HG02870 (cell line): ENCODE measurements at regions not wholly inside any gene's neighbourhood (a gene's known extent, or its start where the extent isn't known, plus 50 kb on each side); places are given as distances from the start of the nearest gene placed in this dataset.
"Not testable (repeated sequence)": the region's sequence is repeated elsewhere in the genome, so short reads cannot be mapped to it uniquely, and the experiment has no call there.

ENCODE experiments used
- ATAC-seq: cut with Tn5 transposase; IDR thresholded peaks from one replicate; pipeline ENCODE4 v1.9.1; 2021; ENCODE audit warnings: mild to moderate bottlenecking, moderate library complexity; ENCODE audit not compliant: unreplicated experiment

DNA sequence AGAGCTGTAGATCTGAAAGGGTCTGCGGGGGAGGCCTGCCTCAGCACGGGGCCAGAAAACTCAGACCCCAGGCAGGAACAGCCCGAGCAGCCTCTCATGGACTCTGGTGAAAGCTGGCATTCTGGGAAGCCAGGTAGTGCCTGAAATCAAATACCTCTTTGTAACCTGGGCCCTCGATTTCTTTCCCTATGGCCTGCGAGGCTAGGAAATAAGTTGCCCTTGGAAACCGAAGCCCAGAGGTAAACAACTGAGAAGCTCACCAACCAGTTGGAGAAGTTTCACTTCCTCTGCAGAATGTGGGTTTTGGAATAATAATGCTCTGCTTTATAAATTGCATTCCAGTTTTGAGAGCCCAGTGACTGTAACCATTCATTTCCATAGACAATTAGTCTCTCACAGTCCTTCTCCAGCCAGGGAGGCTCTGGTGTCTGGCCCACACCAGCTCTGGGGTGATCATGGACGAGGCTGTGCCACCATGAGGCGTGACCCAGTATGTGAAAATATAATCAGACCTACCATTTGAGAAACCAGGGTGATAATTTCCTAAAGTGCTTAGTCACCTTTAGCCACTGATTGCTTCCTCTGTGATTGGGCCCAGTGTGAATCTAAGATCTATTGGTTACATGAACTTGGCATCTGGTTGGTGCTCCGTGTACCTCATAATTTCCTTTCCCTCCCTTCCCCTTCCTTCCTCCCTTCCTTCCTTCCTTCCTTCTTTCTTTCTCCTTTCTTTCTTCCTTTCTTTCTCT is 133.1 kb upstream of the PELI1 start:
- no peak for ATAC-seq

DNA sequence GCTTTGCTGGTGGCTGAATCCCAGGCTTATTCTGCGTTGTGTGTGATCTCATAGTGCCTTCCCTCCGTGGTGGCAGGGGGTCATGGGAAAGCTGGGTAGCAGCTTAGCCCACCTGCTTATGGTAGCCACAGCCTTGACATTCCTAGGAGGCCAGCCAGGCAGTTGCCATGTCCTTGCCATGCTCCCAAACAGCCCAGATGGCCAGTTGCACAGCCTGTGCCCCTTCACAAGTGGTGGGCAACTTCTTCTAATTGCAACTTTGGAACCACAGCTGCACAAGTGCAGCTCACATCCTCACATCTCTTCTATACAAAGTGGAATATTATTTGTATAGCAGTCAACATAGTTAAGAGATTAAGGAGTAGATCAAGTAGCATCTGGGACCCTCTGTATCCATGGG is 136.6 kb upstream of the PELI1 start:
- ATAC-seq = not testable (repeated sequence)

DNA sequence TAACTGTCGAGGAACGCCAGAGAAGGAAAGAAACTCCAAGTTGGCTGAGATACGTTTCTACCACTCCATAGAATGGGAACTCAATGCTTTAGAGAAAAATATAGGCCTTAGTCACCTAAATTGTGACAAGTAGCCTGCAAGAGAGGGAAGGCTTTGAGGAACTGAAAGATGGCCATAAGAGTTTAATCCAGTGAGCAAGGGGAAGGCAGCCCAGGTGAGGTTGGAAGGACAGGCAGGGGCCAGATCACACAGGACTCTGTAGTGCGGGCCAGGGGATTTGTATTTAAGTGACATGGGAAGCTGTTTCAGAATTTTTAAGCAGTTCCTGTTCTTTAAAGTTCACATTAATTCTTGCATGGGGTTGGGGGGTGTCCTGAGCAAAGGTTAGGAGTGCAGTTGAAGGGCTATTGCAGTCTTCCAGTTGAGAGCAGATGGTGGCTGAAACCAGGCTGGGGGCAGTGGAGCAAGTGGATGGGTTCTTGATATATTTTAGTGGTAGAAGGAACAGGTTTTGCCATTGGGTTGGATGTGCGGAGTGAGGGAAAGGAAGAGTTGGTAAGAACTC is 138.9 kb upstream of the PELI1 start:
- ATAC-seq = peak; percentile 41

DNA sequence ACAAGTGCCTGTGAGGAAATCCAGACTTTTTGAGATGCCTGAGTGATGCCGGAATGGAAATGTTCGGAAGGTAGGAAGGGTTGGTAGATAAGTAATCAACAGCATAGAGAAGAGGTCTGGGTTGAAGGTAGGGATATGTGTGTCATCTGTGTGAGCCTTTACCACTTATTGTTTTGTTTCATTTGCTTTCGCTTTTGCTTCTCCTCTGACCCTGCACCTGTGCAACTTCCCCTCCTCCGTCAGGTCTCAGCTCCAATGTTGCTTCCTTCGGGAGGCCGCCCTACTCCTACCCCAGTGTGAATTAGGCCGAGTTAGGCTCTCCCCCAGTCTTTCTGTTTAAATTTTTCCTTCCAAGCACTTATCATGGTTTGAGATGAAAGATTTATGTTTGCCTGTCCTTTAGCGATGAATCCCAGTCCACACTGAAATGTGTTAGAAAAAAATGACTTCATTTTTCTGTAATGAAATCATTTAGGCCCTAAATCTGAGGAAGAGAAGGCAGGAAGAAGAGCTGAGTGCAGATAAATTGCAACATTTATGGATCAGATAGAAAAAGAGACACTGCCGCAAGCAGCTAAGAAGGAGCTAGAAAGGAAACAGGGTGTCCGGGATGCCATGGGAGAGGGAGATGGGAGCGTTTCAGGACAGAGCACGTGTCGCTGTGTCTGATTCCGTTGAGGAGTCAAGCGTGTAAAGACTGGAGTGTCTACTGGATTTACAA is 139.6 kb upstream of the PELI1 start:
- ATAC-seq = peak; percentile 86

DNA sequence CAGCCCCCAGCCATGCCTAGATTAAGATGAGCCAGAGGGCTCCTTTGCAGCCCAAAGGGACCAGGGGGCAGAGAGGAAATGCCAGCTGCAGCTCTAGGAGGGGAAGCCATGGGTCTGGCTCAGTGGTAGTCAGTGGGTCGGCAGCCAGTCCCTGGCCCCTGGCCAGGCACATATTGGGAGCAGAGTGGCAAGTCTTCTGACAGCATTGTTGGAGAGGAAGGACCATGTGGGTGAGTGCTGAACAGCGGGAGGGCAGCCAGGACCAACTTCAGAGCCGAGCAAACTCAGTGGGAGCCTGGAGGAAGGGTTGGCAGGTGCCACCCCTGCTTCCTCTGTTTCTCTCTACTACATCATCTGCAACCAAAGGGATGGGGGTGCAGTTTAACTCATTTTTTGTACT is 140.5 kb upstream of the PELI1 start:
- no peak for ATAC-seq

DNA sequence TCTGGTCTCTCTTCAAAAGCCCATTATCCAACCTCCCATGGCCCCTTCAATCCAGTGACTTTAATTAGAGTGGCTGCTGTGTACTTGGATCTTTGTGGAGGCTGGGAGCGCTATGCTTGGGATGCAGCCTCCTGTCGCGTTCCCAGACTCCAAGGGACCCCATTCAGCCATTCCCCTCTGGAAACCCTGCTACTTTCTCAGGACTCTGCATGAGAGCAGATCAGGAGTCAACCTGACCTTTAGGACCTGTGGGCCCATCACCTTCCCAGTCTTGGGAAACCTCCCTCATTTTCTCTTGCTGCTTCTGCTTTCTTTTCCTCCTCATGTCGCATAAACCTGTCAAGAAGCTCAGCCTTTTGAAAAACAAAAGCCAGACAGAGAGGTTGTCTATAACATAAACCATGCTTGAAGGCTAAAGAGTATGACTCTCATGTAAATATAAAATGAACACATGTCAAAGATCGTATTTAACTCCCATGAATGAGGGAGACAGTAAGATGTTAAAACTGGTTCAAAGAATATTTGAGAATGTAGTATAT is 143.1 kb upstream of the PELI1 start:
- no peak for ATAC-seq

DNA sequence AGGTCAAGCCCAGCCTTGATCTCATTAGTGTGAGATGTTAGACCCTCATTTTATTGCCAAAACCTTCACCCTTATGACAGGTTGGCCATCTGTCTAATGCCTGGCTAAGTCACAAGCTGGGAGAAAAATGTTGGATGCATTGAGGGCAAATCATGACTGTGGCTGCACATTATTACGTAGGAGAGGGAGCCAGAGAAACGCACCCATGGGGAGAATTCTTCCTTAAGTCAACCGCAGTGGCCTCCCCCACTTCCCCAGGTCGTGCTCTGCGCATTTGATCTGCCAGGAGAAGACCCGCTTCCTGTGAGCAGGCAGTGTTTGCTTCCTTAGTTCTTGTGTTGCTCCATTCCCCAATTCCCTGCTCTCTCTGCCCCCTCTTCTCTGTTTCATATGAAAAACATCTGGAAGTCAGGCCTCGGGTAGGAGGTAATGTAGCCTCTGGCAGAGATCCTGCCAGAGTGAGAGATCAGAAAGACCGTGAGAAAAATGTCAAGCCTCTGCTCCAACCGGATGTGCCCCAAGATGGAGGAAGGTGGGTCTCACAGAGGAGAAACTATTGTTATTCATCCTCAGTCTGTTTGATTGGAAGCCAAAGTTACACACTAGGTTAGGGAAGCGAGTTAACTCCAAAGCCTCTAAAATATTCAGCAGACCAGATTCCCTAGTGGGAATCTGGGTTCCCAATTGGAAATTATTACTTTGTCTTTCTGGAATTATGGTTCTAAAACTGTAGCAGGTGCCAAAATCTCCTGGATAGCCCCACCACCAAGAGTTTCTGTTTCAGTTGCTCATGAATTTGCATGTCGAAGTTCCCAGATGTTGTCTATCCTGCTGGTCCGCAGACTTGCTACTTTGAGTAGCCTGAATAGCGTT is 144.3 kb upstream of the PELI1 start:
- no peak for ATAC-seq

DNA sequence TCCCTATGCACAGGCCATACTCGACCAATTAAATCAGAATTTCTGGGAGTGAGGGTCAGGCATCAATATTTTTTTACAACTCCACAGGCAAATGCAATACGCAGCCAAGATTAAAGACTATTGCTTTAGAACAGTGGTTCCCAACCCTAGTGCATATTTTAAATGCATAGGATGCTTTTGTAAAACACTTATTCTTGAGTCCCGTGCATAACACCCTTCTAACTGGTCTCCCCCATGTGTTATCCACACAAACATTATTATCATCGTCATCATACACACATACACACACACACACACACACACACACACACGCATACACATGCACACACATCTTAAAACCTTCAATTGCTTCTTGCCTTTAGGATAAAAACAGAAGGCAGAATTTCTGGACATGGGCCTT is 145.0 kb upstream of the PELI1 start:
- ATAC-seq = no peak

DNA sequence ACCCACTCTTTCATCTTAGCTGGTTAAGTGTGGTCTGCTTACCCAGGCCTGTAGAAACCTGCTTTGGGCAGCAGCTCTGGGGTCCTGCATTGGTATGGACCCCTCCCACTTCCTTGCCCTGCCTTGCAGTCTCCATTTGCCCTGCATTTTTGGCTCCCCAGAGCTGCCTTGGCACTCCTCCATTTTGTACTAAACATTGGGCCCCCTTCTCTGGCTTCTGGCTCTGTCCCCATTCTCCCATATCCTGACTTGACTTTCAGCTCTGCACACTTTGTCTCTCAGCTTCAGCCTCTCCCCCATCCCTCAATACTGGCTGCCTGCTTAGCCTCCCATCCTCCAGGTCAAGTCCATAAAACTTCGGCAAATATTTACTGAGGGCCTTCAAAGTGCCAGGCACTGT is 145.5 kb upstream of the PELI1 start:
- ATAC-seq = no peak

DNA sequence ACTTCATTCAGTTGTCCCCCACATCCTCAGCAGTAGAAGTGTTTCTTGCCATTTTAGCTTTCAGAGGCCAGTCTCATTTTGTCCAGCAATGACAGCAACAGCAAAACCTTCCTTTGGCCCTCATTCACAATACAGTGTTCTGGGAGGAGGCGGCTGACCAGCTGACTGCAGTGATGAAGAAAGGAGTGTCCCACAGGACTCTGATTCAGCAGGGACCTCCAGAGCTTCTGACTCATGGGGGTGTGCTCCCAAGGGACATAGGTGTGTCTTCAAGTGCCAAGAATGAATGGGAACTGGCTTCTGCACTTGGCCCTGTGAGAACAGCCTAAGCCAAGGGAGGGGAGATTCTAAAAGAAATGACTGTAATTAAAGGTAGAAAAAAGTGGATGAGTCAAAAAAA is 147.0 kb upstream of the PELI1 start:
- ATAC-seq = no peak

DNA sequence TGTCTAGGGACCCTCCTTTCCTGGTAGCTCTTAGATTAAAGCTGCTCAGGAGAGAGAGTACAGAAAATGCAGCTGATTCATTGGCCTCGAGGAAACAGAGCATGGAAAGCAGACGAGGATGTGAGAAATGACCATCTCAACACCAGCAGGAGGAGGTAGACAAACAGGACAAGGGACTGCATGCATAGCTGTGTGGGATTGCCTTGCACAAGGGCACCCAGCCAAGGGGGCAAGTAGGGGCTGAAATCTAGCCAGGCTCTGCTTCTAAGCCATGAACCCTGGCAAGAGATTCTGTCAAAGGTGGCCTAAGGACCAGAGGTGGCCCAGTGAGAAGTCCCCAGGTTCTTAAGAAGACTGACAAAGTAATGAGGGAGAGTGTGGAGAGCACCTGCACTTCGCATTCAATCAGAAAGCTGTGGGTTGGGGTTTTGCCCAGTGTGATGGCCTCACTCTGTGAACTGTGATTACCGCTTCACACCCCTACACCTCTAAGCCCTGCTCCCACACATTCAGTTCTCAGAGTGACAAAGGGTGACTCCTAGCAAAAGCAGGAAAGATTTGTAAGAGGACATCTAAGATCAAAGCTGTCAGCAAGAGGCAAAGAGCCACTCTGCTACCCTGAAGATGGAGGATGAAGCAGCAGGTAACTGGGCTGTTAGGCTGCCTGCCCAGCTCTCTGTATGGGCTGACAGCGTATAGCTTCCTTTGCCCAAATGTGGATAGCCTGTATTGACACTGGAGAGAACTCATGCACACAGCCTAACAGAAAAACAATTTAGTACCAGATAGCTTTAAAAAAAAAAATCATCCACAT is 151.3 kb upstream of the PELI1 start:
- ATAC-seq = peak; percentile 86

DNA sequence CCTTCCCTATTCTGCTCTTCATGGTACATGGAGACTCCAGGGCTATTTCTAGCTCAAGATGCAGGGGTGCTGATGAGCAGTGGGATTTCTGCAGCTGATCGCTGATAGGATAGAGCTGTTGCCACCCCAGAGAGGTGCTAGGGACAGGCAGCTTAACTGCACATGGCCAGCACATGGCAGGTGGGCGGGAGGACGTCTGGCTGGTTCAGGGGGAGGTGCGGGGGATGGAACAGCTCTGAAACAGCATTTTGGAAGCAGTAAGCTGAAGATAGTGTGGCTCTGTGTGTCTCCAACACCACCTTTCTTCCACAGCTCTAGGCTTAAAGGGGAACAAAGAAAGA is 151.9 kb upstream of the PELI1 start:
- no peak for ATAC-seq

DNA sequence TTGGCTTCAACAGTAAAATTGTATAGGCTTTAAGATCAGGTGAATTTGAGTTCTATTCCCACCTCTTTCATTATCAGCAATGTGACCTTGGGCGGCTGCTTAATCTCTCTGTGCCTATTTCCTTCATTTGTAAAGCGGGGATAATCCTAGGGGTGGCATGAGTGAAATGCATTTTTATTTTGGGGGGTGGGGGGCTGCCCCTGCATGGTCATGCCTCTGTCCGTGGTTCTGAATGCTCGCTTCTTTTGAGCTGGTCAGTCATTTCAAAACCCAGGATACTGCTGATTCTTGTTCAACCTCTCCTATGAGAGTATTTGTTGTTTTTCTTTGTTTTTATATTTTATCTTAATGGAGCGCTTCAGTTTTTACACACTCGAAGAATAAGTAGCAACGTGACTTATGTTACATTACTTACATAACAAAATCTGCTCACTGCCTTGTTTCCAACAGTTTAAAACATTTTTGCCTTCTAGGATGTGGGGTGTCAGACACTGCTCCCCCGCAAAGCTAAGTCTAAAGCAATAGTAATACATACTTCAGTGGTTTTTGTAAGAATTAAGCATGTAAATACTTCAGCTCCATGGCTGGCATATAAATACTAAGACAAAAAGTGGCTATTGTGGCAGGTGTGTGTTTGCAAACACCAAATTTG is 152.6 kb upstream of the PELI1 start:
- no peak for ATAC-seq

DNA sequence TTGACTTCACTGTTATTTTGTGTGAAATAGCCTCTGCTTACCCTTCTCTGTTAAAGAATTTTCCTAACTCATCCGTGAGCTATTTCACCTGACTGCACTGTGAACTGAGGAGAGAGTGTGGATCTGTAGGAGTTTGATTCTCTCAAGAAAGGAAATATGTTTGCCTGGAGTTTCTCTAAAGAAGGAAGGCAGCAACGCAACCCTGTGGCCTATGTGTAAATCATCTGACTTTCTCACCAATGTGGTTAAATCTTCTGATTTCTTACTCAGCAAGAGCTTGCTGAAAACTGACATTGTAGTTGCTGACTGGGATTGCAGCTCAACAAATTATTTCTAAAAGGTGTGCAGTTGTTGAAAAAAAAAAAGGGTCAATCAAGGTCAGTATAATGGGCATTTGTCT is 153.9 kb upstream of the PELI1 start:
- no peak for ATAC-seq

DNA sequence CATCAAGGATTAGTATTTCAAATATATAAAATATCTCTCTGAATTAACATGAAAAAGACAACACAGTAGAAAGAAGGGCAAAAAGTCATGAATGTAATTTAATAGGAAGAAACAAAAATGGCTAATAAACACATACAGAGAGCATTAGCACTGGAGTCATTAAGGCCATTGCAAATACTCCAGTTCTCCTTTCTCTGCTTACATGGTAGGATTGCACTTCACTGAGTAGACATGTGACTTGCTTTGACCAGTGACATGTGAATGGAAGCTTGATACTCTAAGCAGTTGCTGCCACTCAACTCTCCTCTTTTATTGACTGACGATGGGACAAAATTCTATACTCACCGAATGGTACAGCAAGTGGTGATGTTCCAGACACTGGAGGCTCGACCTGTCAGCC is 153.9 kb upstream of the LGALSL start:
- no peak for ATAC-seq

DNA sequence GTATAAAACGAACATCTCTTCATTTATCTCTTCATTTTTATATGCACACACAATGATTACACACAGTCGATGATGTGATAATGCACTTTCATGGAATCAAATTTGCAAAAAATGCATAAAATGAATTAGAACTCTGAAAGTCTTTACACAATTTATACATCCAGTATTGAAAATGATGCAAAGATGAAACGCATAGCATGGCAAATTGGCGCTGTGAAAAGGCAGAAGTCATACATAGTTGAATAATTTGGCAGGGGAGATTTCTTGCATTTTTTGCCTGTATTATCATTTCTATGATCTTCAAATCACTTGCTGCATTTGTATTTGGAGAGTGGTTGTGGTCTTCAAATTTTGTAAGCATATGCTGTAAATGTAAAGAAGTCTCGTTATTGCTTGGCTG is 150.7 kb upstream of the LGALSL start:
- ATAC-seq = no peak

DNA sequence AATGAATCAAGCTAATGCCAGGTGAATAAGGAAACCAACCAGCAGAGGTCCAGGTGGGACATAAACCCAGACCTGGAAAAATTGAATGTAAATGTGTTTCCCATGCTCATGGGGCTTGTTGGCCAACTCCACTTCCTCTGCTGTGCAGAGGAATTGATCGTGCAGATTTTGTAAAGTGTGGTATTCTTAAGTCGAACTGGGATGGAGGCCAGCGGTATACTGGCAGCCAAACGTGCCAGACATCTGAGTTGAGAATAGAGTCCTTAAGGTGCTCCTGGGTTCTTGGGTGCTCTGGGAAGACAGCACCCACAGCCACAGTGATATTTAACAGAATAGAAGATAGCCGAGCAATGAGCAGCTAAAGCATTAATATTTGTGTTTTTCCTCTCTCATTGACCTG is 146.5 kb upstream of the LGALSL start:
- ATAC-seq = no peak

DNA sequence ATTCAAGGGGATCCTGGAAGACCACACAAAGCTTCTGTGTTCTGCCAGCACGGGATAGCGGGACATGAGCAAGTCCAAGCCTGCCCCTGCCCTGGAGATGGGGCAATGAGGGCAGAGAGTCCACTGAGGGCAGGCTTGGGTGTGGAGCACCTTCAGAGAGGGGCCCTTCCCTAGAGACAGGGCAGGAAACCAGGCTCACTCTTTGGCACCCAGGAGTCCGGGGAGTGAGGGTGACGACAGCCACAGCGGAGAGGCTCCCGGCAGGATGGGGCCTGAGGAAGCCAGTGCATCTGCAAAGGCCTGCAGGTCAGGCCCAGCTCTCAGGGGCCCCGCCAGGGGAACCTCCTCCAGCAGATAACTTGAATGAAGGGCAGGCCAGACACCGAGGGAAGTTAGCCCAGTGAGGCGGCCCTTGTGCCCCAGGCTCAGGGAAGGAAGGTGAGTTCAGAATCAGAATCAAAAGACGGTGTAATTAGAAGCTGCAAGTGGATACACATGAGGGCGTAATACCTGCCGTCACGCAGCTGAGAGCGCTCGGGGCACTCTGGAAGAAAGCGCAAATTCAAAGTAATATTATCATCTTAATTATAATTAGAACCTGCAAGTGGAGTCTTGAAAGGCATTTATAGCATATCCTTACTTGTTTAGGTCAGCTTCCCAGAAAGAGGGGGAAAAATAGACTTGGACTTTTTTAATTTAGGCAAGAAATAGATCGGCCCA is 142.6 kb upstream of the LGALSL start:
- no peak for ATAC-seq

DNA sequence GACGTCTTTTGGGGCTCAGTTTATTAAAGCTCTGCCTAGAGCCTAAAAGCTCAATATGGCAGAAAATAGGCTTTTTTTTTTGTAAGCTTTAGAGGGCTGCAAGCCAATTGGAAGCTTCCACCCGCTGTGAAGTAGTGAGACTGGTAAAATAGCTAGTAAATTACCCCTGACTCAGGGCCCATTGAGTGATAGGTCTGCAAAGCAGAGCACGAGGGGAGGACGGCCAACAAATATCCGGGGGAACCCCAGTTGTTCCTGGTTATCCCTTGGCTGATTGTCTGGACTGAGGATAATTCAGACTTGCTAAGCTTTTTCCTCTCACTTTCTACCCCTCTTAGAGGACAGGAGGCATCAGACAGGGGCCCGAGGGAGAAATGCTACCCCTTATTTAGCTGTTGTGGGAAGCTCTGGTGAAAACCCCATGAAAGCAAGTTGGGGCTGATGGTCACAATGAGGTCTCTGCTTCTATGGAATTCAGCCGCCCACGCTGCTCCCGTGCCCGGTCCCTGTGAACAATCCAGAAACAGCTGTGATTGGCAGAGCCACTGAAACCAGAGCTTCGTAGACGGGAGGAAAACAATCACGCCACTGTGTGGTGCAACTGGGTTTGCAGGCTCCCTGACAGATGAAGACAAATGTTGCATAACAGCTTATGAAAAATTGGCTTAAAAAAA is 141.9 kb upstream of the LGALSL start:
- ATAC-seq = no peak
